ENCODE measurements at regions not wholly inside any gene's neighbourhood (a gene's known extent, or its start where the extent isn't known, plus 50 kb on each side); places are given as distances from the start of the nearest gene placed in this dataset.

DNA sequence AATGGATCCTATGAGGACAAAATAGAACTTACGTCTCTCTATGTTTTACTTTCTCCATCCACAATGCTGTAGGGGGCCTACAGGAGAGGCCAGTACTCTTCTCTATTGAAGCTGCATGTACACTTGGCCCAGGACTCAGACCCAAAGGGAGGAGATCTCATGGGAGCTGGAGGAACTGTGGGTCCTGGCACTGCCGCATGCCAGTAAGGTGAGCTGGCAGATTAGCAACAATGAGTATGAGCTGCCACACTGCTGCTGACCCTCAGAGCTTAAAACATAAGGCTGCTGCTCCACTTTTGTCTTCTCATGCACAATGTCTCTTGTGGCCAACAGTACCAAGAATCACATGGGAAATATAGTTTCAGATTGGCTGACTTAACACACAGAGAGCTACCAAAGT lies 57.8 kb upstream of the TBC1D5 start:
- DNase-seq (ENCODE audit: low read depth in 2 of 2) = no peak

DNA sequence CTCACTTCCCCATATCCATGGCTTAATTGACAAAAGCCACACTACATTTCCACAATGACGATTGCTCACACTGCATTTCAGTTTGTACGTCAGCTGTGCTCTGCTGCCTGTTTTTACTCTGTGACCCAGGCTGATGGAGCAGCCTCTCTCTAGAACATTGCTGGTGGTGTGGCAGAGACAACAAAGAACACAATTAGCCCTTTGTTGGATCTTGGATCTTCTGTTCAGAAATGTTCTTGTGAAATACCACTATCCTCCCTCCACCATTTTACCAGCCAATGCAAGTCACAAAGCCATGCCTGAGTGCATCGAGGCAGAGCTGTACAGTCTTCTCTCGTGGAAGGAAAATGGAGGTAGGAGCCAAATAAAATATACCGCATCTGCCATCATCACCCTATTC lies 56.9 kb upstream of the TBC1D5 start:
- DNase-seq (ENCODE audit: low read depth in 2 of 2) = no peak

- no peak for DNase-seq (ENCODE audit: low read depth in 2 of 2)
These were observed 55.6 kb upstream of the TBC1D5 start for GRCh38 chr3:17798000-17798399.

DNA sequence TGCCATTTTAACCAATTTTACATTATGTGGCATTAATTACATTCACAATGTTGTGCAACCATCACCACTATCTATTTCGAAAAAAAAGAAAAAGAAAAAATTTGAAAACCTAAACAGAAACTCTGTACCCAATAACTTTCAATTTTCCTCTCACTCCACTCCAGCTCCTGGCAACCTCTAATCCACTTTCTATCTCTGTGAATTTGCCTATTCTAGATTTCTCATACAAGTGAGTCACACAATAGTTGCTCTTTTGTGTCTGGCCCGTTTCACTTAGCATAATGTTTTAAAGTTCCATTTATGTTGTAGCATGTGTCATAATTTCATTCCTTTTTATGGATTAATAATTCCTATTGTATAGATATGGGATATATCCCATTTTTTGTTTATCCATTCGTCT lies 53.3 kb upstream of the TBC1D5 start:
- no peak for DNase-seq (ENCODE audit: low read depth in 2 of 2)

- no peak for DNase-seq (ENCODE audit: low read depth in 2 of 2)
These were observed 52.8 kb upstream of the TBC1D5 start for GRCh38 chr3:17795280-17795679.

DNA sequence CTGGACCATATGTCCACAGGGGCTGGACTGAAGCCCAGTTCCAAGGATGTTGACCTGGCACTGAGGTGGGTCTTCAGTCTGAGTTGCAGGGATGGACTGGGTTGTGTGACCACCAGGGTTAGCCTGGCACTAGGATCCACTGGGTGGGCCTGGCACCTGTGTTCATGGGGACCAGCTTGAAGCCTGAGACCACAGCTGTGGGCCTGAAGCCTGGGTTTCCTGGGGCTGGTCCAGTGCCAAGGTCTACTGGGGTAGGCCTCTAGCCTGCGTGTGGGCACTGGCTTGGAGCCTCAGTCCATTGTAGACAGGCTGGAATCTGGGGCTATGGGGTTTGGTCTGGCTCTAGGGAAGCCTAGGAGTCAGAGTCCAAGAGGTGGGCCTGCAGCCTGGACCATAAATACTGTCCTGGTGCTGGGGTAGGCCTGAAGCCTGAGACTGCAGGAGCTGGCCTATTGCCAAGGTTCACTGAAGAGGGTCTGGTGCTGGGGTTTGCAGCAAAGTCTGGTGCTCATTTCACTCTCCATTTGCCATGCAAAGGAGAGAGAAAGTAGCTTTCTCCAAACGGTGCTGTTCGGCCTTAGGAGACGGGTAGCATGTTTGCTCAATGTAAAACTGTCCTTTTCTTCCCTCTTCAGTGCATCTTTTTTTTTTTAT lies 51.2 kb upstream of the TBC1D5 start:
- no peak for DNase-seq (ENCODE audit: low read depth in 2 of 2)

Data from activated CD4-positive, alpha-beta T cell treated with anti-CD3 and anti-CD28 coated beads for 24 hours (primary cell).